GM19467 (cell line): ENCODE measurements at regions not wholly inside any gene's neighbourhood (a gene's known extent, or its start where the extent isn't known, plus 50 kb on each side); places are given as distances from the start of the nearest gene placed in this dataset.

Experiments used
- ATAC-seq: cut with Tn5 transposase; IDR thresholded peaks from one replicate; pipeline ENCODE4 v1.9.1; 2021; ENCODE audit warnings: mild to moderate bottlenecking, moderate library complexity; ENCODE audit not compliant: unreplicated experiment

- no peak for ATAC-seq
Measured at GRCh38 chr2:43129676-43130547, 96.5 kb downstream of the ZFP36L2 start.

- ATAC-seq = no peak
Measured at GRCh38 chr2:43128559-43128955, 97.8 kb downstream of the ZFP36L2 start.

- no peak for ATAC-seq
Measured at GRCh38 chr2:43127941-43128558, 98.4 kb downstream of the ZFP36L2 start.

- no peak for ATAC-seq
Measured at GRCh38 chr2:43127208-43127940, 99.0 kb downstream of the ZFP36L2 start.

GRCh38 chr2:43126817-43127207 is 99.6 kb downstream of the ZFP36L2 start:
- ATAC-seq = no peak

GRCh38 chr2:43125090-43125998 is 101.1 kb downstream of the ZFP36L2 start:
- no peak for ATAC-seq

- no peak for ATAC-seq
Measured at GRCh38 chr2:43124687-43125057, 101.7 kb downstream of the ZFP36L2 start.

GRCh38 chr2:43123981-43124686 is 102.3 kb downstream of the ZFP36L2 start:
- no peak for ATAC-seq

GRCh38 chr2:43123486-43123885 is 102.9 kb downstream of the ZFP36L2 start:
- no peak for ATAC-seq

GRCh38 chr2:43123028-43123427 is 103.4 kb downstream of the ZFP36L2 start:
- no peak for ATAC-seq

GRCh38 chr2:43121580-43122314 is 104.7 kb downstream of the ZFP36L2 start:
- no peak for ATAC-seq

- no peak for ATAC-seq
Measured at GRCh38 chr2:43119303-43119702, 107.1 kb downstream of the ZFP36L2 start.

- no peak for ATAC-seq
Measured at GRCh38 chr2:43117521-43118143, 108.8 kb downstream of the ZFP36L2 start.

GRCh38 chr2:43116988-43117387 is 109.4 kb downstream of the ZFP36L2 start:
- no peak for ATAC-seq

- ATAC-seq = no peak
Measured at GRCh38 chr2:43115881-43116280, 110.5 kb downstream of the ZFP36L2 start.

- no peak for ATAC-seq
Measured at GRCh38 chr2:43114210-43114609, 112.2 kb downstream of the ZFP36L2 start.

- ATAC-seq = no peak
Measured at GRCh38 chr2:43111788-43112554, 114.4 kb downstream of the ZFP36L2 start.

GRCh38 chr2:43110442-43110871 is 115.9 kb downstream of the ZFP36L2 start:
- ATAC-seq = no peak
